Stimulated activated CD8-positive, alpha-beta memory T cell treated with anti-CD3 and anti-CD28 coated beads, Interleukin-7, amount 100 ng/mL, for 4 hours (primary cell): ENCODE measurements at regions not wholly inside any gene's neighbourhood (a gene's known extent, or its start where the extent isn't known, plus 50 kb on each side); places are given as distances from the start of the nearest gene placed in this dataset.

Experiments
- DNase-seq, 2 donors: peaks; one replicate each; pipeline ENCODE4 v3.0.0-alpha.2; 2020; ENCODE audit warnings: low read depth in 2 of 2

DNA sequence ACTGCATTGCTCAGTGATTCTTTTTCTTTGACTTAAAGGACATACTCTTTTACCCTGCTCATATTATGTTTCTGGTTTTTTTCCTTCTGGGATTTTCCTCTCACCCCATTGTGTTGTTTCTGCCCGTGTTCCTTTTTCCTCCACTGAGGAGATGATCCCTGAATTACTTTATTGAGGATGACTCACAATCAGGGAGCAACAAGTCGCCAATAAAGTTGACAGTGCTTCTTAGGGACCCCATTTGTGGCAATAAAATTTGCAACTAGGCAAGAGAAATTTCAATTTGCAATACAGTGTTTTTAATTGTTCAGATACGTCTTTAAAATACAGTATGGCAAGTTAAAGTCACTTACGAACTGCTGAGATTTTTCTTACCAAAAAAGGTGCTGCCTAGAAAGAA is 217.9 kb downstream of the SOX4 start:
- no peak for DNase-seq

DNA sequence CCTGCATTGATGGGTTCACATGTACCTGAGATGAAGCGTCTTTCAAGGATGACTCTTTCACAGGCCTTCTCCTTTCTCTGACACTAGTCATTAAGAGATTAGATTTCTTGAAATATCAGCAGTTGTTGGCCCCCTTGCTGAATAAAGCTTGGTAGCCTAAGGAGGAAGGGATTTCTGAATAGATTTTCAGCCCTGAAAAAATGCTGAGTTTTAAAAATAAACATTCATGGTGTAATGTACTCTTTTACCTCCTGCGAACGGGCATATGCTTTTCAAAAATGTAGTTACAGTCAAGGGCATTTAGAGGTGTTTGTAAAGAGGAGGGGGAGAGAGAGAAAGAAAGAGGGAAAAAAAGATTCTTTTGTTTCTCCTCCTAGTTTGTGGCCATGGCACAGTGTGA is 222.7 kb downstream of the SOX4 start:
- no peak for DNase-seq

DNA sequence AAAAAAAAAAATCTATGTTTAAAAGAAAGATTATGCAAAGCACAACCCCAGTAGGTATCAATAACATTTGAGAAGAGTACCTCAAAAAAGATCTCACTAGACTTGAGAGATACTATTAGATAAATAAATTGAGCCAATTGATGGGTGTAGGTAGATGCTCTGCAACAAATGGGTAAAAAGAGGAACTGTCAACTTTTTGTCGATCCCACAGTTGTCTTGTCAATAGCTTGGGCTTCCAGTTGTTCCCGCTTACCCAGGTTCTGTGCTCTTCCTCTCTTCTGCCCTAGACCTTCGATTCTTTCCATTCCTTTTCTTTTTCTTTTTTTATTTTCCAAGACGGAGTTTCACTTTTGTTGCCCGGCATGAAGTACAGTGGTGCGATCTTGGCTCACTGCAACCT is 226.9 kb downstream of the SOX4 start:
- DNase-seq = no peak

DNA sequence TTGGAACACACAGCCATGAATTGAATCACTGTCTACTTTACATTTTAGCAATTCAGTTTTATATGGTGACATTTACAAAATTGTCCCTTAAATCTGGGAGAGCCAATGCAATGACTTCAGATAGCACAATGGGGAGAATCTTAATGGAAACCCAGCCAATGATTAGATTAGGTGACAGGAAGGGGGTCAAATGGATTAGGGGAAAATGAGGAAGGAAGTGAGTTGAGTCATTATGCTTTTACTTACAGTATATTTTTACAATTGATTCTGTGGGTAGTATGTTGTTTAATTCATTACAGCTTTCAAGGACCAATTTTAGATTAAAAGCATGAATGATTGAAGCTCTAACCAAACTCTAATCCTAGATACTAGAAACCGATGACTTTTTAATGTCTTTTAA is 229.8 kb downstream of the SOX4 start:
- no peak for DNase-seq

DNA sequence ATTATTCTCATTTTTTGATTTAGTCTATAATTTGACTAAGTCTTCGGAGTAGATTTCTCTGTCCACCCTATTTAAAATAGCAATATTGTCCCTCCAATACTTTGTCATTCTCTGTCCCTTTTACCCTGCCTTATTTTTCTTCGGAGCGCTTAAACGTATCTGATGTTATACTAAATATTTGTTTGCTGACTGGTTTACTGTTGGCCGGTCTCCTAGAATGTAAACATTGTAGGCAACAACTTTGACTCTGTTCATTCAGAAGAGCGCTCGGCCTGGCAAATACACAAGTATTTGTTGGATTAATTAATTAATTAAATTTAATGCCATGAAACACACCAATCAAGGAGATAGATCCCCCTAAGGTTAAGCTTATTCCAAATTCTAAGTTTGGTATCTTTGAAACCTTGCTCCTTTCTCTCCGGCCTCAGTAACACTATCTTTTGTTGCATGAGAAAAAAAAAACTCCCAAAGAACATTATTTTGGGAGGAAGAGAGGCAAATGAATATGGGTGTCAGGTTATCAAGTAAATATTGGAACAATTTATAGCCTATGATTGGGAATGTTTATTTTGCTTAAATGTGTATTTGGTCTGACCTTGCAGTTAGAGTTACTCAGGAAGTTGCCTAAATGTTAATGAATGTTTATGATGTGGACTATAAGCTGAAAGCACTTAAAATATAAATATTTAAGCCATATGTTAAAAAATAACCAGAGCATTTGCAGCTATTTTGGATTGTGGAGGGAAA is 231.1 kb downstream of the SOX4 start:
- DNase-seq = no peak

DNA sequence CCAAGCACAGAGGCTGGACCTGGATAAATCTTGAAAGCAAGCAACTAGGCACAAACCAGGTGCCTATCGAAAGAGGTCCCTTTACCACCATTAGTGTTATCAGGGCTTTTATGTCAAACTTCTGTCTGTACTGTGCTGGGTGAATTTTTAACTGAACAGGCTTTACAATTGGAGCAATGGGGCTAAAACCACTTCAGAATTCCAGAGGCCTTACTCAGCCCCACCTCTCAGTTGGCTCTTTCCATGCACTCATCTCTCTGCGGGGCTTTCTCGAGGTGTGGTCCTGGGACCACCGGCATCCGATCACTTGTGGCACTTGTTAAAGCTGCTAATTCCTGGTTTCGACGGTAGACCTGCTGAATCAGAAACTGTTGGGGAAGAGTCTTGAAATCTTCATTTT is 232.5 kb downstream of the SOX4 start:
- no peak for DNase-seq

DNA sequence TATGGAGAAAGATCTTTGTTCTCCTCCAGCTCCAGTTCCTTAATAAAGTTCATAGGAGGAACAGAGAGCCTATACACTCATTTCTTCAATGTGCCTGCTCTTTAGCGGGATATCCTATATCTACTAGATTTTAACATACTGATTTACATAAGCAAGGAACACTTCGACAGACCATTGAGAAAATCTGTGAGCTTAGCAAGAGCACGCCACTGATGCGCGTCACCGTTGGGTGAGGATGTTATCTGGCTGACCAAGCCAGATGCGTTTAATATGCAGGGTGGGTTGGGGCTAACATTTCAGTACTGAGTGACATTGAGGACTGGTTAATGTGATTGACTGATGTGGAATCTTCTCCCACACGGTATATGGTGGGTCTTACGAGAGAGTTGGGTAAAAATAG is 233.4 kb downstream of the SOX4 start:
- no peak for DNase-seq

DNA sequence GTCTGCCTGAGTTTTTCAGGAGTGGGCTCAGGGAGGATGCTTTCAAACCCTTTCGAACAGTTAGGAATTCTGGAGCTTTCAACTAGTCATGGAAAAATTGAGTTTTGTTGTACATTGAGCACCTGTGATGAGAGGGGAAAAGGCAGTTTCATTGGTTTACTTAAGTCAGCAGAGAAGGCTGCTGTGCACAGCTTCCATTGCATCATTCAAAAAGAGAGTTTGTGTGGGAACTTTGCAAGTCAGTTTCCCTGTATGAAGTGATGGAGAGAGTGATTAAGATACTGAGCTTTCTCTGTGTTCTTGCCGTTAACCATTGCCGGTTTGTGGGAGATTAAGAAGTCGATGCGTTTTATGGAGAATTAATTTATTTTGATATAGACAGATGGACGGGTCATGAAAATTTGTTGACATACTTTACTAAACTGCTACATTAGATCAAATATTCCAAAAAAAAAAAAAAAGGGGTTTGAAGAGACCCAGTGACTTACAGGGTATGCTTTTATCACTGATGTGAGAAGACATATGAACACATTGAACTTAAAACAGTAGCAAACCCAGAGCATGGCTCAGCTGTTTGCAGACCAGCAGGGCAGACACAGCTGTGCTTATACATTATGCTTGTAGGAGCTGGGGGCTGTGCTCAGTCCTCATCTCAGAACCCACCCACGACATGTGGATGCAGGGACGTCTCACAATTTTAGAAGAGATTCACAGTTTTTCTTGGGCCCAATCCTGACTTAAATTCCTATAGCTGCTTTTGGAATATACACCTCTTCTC is 234.1 kb downstream of the SOX4 start:
- DNase-seq = no peak

DNA sequence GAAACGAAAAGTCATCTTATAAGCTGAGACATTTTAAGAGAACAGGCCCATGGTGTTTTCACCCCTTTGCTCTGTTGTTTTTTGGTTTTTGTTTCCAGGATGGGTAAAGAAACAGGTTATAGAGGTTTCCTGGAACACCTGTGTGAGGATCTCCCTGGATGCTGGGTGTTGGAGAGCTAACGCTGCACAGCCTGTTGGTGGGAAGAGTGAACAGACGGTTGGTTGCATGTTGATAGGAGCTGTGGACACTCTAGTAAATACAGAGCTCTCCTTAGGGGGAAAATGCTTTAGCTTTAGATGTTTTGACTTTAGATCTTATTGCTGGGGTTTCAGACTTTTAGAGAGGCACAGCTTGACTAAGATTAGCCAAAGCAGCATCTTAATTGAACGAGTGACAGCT is 235.2 kb downstream of the SOX4 start:
- DNase-seq = no peak

DNA sequence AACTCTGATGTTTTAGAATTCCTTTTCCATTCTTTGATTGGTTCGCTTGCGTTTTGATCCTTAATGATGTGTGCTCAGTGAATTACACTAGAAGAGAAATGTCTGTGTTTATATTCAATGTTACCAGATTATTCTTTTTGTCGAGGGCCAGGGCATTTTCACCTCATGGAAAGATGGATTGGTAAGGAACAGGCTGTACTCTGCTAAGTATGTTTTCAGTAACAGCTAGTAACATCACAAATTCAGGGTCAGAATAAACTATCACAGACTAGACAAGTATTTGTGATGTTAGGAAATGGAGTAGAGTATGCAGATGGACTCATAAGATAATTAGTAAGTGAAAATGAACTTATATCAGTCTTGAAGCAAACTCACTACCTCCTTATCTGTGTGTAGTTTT is 235.6 kb downstream of the SOX4 start:
- no peak for DNase-seq

DNA sequence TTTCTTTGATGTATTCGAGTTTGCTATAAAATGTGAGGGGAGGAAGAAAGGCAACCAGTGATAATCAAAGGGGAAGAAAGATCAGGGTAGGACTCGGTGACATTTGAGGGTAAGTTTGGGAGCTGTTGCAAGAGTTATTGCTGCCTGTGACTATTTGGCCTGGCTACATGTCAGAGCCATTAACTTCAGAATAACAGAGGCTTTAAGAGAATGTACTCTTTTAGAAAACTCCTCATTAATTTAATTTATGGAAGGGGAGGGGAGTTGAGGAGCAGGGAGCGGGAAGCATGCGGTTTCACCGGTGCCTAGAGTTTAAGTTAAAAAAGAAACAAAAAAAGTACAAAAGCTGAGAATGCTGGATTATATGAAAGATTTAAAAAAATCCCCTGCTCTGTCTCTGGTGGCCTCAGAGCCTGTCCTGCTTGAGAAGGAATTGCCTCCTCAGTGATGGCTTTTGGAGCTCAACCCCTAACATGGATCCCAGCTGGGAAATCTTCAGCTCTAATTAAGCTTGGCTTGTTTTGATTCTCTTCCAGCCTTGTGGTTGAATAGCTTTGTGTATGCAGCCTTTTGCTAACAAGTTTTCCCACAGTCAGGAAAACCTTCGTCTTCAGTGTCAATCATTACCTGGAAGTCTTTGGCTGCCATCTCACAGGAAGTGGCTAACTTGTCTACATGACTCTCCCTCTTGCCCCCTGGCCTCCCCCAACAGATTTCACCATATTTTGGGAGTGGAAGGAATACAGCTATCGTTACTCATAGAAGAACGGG is 238.2 kb downstream of the SOX4 start:
- no peak for DNase-seq

DNA sequence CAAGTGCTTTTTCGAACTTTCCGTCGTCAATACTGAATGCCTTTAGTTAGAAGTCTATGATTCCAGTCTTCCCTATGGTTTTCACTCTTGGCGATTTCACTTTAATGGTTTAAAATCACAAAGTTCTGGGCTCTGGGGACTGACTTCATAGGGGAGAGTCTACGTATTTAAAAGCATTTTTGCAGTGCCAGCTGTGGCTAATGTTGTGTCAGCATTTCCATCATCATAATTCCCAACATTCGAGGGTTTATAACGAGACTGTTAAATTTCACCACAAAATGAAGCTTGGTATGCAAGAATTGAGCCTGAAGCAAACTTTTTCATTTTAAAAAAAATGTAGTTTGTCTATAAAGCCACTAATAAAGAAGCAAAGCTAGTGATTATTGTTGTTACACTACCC is 242.7 kb downstream of the SOX4 start:
- DNase-seq = no peak

DNA sequence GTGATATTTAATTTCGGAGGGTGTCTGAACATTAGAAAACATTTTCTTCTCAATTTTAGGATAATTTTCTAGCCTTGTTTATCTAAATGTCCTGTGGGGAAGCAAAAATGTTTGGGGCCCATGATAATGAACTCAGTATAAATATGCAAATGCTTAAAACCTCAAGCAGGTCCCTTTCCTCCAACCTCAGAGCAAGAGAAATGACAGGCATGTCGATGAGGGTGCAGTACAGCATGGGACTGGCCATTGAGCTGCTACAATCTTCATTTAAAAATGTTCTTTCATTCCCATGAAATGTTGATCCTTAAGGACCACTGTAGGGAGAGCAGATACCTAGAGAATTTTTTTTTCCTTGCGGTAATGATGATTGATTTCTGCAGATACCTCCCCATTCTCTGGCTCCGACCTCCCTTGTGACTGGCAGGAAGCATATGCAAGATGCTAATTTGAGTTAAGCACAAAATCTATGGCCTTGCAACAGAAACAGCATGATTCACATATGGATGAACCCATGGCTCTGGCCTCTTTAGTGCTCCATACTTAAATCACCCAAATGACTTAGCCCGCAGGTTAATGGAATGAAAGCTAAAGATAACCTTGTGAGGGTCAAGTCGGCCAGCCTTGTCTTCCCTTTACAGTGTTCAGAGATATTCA is 243.3 kb downstream of the SOX4 start:
- DNase-seq = no peak

DNA sequence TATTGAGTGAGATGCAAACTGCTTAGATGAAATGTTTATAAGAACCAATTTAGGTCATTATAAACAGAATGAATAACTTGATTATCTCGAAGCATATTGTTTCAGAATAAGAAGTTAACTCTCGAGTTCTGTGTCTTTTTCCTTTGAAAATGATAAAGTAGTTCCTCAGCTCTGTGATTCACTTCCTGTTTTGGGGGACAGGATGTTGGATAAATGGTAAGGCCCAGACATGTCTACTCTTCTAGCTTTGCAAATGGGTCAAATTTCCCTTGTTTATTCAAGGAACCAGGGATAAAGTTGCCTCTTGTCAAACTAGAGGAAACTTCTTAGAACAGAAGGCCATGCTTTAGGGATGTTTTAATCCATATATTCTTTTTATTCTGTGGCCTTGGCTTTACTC is 246.9 kb downstream of the SOX4 start:
- DNase-seq = no peak

DNA sequence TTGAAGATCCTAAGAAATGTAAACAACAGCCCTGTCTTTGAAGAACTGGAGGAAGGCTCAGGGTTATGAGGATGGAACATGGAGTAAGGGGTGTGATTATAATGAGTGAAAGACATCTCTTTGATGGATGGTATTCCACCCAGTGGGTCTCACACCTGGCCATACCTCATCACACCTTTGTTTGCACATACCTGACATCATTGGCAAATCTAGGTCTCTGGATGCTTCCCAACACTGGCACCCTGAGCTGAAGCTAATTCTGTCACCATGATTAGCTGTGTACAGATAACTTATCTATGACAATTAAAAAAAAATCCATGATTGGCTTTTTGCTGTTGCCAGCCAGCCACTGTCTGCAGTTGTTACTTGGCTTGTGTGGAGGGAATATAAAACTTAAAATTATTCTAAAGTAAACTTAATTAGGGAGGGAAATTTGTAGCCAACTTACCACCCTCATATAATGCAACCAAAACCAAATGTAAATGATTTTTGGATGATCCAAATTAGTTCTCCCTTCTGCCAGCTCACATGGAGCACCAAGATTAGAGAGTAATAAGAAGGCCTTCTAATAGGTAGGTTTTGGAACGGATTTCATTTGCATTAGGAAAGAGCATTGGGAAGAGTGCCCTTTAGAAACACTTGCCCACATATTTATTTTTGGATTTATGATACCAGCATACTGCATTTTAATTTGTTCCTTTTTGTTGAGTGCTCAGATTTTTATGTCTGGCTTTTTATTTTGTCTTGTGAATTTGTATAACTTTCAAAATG is 249.5 kb downstream of the SOX4 start:
- DNase-seq = no peak

DNA sequence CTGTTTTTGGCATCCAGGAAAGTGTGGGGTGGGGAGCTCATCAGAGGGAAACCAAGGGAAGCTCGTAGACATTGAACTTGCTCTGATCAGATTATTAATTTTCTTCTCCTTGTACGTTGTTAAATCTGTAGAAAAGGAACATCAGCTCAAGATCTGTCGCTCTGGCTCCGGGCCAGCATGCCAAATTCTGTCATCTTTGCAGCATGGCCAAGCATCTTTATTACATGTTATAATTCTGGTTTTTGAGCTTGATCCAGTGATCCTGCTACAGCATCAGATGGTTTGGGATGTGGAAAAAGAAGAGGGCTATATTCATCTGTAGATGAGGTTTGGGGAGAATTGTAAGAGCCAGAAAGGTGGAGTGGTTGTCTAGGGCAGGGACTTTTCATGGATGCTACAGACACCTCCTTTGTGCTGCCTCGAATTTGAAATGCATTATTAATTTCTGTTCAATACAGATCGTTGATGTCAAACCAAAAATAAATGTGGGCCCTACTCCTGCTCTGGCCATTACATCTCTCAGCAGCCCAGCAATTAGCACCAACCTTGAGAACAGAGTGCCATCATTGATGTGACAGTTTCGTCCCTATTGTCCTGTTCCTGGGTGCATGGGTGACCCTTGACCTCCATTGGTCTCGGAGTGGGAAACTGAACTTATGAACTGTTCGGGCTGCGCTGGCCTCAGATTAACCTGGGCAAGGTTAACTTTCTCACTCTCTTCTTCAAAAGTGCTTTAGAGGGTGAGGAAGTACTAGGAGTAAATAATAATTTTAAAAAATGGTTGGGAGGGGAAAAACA is 250.8 kb downstream of the SOX4 start:
- no peak for DNase-seq

DNA sequence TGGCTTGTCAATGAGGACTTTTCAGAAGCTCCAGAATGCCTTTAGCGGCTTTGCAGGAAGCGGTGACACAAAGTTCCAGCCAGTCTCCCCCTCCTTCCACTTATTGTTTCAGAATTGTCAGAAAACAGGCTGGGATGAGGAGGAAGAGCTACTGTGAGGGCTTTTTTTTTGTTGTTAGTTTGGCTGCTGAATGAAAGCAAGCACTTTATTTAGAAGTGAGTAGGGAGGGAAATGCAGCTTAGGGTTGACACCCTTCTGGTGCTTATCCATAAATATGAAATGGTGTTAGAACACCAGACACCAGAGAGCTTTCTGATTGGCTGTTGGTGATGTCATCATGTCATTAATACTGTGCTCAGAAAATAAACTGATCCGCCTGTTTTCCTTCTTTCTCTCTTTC is 251.5 kb downstream of the SOX4 start:
- no peak for DNase-seq

DNA sequence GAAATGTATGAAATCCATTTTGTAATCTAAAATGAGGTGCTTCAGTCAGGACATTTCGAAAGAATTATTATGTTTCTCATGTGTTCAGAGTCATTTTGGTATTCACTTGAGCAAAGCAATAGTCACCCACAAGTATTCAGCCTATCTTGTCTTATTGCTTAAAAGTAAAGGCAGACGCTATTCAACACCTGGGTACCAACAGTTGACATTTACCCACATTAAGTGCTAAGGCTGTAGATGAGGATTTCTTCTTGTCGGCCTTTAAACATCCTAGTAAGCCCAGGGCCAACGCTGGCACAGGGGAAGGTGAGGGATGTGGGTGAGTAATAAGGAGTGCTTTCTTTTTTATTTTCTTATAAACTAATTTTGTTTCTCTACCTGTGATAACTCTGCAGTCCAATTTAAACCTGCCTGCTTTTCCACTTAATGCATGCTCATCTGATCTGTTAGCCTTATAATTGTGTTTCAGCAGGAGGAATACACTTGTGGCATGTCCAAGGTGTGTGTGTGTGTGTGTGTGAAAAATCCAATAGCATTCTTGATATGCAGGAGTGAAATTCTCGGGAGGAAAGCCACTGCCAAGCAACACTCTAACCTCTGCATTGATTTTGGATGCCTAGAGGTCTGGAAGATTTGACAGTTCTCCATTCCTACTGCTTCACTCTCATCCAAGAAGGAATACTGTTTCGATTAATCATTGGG is 252.0 kb downstream of the SOX4 start:
- DNase-seq = no peak

DNA sequence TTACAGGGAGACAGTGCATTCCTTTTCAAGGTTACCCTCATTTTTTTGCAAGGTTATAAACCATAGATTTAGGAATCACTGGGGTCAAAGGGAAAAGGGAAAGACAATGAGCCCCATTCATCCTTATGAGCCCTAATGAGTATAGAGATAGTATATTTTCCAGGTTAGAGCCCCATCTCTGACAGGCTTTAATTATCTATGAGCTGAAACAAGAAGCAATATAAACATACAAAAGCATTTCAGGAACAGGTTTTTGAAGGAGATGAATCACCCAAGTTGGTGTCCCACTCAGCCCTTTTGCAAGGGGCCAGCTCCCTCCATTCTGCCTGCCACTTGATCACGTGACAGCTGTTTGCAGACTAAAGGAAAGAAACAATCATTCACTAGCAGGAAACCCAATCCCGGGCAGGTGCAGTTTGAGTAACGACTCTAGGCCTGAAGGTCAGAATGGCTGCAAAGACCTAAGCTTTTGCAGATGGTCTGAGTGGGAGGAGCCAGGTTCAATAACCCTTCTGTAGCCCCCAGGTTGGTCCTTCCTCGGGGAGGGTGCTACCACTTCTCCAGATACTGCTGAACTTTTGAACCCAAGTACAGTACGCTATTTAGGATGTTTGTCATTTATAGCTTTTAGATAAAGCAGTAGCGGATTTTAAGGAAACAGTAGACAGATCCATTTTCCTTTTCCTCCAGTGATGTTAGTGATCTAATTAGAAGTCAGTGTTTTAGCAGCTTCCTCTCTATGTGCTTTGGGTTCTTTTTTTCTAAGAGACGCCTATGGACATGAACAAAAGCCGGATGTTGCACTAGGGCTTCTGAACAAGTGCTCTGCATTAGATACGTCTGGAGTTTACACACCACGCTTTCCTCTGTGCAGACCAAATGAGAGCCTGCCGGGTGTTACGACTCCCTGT is 253.2 kb downstream of the SOX4 start:
- DNase-seq = no peak
